SIG-M5 treated with dmso at 0.1 percent for 504 hours (cell line): ENCODE measurements at regions not wholly inside any gene's neighbourhood (a gene's known extent, or its start where the extent isn't known, plus 50 kb on each side); places are given as distances from the start of the nearest gene placed in this dataset.
"Not testable (repeated sequence)": the region's sequence is repeated elsewhere in the genome, so short reads cannot be mapped to it uniquely, and the experiment has no call there.

Experiments
- DNase-seq: peaks from one replicate; lab custom pipeline; 2025; ENCODE audit not compliant: unreplicated experiment; lab: John Stamatoyannopoulos, UW

DNA sequence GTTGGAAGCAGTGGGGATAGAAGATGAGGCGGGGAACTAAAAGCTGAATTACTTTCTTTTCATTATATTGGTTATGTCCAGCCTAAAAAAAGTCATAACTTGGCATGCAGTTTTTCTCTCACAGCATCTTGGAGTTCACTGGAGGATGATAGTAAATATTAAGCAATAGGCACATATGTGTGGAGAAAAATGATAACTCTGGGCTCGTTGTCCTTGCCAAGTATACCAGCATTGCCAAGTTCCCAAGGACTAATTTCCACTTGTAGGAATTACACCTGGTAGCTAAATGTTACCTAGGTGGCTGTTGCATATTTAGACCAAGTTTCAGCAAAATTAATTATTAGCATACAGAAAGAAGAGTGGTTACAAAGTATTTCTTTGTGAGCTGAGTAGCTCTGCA lies 1007.6 kb downstream of the ANKRD7 start:
- DNase-seq = no peak

DNA sequence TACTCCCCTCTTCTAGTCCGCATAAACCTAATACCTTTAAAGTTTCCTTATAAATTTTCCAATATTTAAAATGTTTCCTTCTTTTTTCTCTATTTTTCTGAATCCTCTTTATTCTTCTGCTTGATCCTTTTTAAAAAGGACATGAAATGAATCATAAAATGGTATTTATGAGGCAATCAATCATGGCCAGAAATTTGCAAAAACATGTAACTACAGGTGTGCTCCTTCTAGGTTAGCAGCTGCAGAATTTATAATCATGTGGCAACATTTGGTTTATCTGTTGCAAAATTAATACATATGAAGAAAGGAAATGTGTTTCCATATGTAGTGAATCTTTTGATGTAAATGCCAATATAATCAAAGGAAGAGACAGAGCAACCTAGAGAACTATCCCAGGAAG lies 1008.5 kb downstream of the ANKRD7 start:
- no peak for DNase-seq

- DNase-seq = no peak
Measured at GRCh38 chr7:119252962-119253361, 1020.0 kb upstream of the KCND2 start.

GRCh38 chr7:119254742-119255141 lies 1018.2 kb upstream of the KCND2 start:
- DNase-seq = no peak

DNA sequence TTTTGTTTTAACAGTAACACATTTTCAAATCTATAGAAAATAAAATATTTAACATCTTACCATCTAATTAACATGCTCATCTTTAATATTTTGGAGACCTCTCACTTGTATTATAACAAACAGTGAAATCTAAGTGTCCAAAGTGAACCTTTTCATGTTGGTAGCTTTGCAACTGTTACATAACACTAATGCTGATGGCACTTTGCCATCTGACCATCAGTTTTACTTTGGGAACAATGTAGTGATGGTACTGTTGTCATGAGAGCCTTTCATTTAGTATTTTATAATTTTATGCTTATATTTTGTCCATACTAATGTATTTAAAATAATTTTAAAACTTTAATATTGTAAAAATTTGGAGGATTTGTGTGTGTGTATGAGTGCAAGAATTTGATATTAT lies 1017.0 kb upstream of the KCND2 start:
- no peak for DNase-seq

DNA sequence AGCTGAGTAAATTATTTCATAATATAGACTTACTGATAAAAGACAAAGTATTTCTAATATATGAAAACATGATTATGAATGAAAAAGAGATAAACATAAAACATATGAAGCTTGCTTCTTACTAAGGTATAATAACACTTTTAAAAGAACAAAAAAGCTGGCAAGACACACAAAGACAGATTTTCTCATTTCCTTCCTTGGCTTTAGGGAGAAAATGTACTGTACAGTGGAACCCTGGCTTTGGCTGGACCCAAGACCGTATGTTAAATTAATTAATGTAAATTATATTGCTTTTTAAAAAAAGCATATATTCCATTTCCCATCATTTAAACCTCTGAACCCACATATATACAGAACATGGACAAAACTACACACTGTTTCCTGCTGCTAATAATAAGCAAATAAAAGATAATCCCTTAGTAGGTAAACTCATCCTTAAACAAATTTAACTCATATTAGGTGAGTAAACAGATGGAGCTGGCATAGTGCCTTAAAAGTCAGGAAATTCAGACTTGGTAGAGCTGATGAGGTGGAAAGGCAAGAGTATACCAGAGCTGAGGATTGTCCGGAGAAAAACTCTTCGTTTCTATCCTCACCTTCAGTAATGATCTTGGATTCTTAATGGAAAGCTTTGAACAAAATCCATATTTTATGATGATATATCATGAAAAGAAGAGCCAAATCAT lies 1016.4 kb upstream of the KCND2 start:
- no peak for DNase-seq

DNA sequence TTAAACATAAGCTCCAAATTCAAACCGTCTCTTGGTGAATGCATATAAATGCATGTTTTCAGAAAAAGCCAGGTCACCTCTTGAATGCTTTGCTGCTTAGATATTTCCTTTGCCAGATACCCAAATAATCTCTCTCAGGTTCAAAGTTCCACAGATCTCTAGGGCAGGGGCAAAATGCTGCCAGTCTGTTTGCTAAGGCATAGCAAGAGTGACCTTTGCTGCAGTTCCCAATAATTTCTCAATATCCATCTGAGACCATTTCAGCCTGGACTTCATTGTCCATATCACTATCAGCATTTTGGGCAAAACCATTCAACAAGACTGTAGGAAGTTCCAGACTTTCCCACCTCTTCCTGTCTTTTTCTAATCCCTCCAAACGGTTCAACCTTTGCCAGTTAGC lies 1006.2 kb upstream of the KCND2 start:
- DNase-seq = not testable (repeated sequence)

DNA sequence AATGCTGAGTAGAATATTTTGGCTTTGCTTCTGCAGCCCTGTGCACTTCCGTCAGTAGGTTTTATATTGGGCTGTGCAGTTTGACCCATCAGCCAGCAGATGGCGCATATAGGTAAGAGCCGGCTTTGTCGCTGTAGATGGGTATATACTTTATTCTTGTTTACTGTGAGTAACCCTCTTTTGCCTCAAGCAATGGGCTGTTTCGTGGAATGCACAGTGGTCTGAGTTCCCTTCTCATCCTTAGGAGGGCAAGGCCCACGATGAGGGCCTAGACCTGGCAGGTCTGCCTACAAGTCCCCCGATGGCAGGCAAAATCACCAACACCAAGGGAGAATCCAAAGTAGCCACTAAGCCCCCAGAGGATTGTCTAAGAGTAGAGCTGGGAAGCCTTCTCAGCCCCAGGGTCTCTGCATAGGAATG lies 1002.9 kb upstream of the KCND2 start:
- DNase-seq = peak; percentile 81

- no peak for DNase-seq
Measured at GRCh38 chr7:119270644-119271043, 1002.3 kb upstream of the KCND2 start.

GRCh38 chr7:119271147-119271779 lies 1001.7 kb upstream of the KCND2 start:
- DNase-seq = no peak

DNA sequence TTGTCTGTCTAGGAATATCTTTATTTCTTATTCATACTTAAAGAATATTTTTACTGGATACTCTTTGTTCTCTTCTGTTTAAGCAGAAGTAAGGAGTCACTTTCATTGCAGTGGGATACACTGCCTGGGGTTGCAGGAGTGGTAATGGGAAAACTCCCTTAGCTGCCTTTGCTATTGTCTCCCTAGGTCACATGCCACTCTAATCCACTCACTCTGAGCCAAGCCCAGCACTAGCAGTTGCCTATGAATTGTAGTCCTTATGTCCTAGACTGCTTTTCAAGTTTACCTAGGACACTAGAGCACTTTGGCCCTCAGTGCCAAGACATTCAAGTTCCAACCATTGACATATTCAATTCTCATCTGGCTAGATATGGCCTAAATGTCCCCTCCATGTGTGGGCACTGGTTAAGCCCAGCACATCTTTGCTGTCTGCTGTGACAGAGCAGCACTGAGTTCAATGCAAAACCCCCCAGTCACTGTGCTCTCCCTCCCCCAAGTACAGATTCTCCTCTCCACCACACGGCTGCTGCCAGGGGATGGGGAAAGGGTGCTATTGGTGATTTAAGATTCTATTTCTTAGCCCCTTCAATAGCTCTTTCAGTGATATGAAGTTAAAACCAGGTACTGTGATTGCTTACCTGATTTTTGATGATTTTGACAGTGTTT lies 991.7 kb upstream of the KCND2 start:
- no peak for DNase-seq

DNA sequence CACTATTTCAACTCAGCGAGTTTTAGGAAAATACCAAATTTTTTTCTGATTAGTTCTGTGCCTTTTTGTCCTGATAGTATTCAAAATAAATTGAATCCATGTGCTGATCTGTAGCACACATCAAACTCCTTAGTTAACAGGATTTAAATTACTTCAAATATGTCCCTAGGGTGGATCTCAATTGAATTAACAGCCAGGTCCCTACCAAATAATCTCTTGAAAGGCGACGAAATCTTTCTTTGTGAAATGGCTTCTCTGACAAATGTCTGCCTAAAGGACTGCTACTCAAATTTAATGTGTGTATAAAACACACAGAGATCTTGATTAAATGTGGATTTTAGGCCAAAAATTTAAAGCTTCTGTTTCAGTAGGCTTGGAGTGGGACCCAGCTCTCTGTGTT lies 989.6 kb upstream of the KCND2 start:
- DNase-seq = no peak

GRCh38 chr7:119288416-119288815 lies 984.6 kb upstream of the KCND2 start:
- no peak for DNase-seq

GRCh38 chr7:119300341-119300740 lies 972.6 kb upstream of the KCND2 start:
- DNase-seq = not testable (repeated sequence)

GRCh38 chr7:119320316-119320715 lies 952.7 kb upstream of the KCND2 start:
- no peak for DNase-seq

GRCh38 chr7:119329715-119330114 lies 943.3 kb upstream of the KCND2 start:
- no peak for DNase-seq

GRCh38 chr7:119335405-119335804 lies 937.6 kb upstream of the KCND2 start:
- no peak for DNase-seq

- DNase-seq = no peak
Measured at GRCh38 chr7:119341822-119342221, 931.2 kb upstream of the KCND2 start.

DNA sequence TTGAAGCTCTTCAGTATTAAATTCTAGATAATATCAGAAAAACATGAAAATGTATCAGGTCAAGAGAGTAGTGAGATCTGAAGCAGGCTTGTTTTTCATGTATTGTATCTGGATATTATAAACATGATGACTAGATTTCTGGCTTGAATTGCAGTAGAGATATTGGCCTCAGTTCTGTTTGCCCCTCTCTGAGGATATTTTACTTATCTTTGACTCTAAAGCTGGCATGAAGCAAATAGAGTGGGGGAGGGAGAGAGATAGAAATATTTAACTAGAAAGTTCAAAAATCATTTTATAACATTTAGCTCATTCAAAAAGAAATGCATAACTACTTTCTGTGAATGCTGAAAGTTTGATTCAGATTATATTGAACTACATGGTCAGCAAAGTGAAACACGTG lies 929.7 kb upstream of the KCND2 start:
- DNase-seq = no peak

- DNase-seq = no peak
Measured at GRCh38 chr7:119344466-119344865, 928.5 kb upstream of the KCND2 start.

DNA sequence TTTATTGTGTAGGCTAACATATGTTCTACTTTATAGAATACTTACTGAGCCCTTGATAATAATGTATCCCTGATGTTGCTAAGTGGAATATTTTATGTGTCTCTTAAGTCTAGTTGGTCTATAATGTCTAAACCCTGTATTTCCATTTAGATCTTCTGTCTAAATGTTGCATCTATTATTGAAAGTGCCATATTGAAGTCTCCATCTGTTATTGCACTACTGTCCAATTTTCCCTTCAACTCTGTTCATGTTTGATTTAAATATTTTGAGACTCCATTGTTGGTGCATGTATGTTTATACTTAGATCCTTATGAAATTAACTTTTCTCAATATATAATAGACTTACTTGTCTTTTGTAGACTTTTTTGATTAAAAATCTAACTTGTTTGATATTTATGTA lies 924.5 kb upstream of the KCND2 start:
- no peak for DNase-seq

DNA sequence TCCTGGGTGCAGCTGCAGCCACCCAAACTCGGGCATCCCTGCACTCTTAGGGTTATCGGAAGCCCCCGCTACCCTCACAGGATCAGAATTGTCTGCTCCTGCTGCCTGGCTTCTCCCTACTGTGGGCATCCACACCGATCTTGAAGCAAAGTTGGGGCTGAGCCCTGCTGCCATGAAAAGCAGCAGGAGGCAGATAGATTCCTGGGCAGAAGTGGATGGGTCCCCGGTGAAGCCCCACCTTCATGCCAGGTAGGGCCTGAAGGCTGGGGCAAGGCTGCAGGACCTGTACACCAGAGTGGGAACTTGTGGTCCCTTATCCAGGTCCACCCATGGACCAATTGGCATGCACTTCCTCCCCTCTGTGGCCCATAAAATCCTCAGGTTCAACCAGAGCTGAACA lies 922.6 kb upstream of the KCND2 start:
- no peak for DNase-seq
